ENCODE measurements at regions not wholly inside any gene's neighbourhood (a gene's known extent, or its start where the extent isn't known, plus 50 kb on each side); places are given as distances from the start of the nearest gene placed in this dataset.

- DNase-seq (ENCODE audit: extremely low read depth, low read depth): no peak
- TF ChIP-seq, protein P1, sequence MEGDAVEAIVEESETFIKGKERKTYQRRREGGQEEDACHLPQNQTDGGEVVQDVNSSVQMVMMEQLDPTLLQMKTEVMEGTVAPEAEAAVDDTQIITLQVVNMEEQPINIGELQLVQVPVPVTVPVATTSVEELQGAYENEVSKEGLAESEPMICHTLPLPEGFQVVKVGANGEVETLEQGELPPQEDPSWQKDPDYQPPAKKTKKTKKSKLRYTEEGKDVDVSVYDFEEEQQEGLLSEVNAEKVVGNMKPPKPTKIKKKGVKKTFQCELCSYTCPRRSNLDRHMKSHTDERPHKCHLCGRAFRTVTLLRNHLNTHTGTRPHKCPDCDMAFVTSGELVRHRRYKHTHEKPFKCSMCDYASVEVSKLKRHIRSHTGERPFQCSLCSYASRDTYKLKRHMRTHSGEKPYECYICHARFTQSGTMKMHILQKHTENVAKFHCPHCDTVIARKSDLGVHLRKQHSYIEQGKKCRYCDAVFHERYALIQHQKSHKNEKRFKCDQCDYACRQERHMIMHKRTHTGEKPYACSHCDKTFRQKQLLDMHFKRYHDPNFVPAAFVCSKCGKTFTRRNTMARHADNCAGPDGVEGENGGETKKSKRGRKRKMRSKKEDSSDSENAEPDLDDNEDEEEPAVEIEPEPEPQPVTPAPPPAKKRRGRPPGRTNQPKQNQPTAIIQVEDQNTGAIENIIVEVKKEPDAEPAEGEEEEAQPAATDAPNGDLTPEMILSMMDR (IDR thresholded peaks at IDR 0.05; ENCODE audit: low read depth, low read length, missing control alignments): no peak
- H3K4me3 ChIP-seq (replicated peaks; ENCODE audit: low read depth, low read length): no peak overlapping the region
These were observed 411.3 kb upstream of the PSMD7 start for GRCh38 chr16:73885319-73885718.

GRCh38 chr16:73883841-73884240 lies 412.8 kb upstream of the PSMD7 start:
- TF ChIP-seq, protein P1 (IDR thresholded peaks at IDR 0.05; ENCODE audit: low read depth, low read length, missing control alignments): no peak
- no peak overlapping the region for H3K4me3 ChIP-seq (replicated peaks; ENCODE audit: low read depth, low read length)
- DNase-seq (ENCODE audit: extremely low read depth, low read depth): no peak

DNA sequence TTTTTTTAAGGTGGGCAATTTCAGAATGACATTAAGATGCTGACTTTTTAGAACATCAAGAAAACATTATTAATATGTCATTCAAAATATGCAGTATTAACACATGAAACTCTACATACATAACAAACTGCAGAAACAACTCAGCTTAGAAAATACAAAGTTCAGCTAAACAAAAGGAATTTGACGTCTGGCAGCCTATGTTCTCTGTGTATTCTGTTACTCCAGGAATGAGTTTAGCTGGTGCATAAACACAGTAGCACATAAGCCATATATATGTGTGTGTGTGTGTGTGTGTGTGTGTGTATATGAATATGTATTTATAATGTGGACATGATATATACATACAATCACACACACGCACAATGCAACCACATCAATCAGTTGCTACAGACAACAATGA lies 413.5 kb upstream of the PSMD7 start:
- H3K4me3 ChIP-seq (replicated peaks; ENCODE audit: low read depth, low read length): no peak overlapping the region
- TF ChIP-seq, protein P1 (IDR thresholded peaks at IDR 0.05; ENCODE audit: low read depth, low read length, missing control alignments): no peak
- DNase-seq (ENCODE audit: extremely low read depth, low read depth): no peak

- TF ChIP-seq, protein P1 (IDR thresholded peaks at IDR 0.05; ENCODE audit: low read depth, low read length, missing control alignments): no peak
- H3K4me3 ChIP-seq (replicated peaks; ENCODE audit: low read depth, low read length): no peak overlapping the region
- DNase-seq (ENCODE audit: extremely low read depth, low read depth): no peak
These were observed 414.0 kb upstream of the PSMD7 start for GRCh38 chr16:73882651-73883050.

- H3K4me3 ChIP-seq (replicated peaks; ENCODE audit: low read depth, low read length): no peak overlapping the region
- TF ChIP-seq, protein P1 (IDR thresholded peaks at IDR 0.05; ENCODE audit: low read depth, low read length, missing control alignments): no peak
- DNase-seq (ENCODE audit: extremely low read depth, low read depth): no peak
These were observed 414.6 kb upstream of the PSMD7 start for GRCh38 chr16:73882033-73882432.

- no peak for DNase-seq (ENCODE audit: extremely low read depth, low read depth)
- TF ChIP-seq, protein P1 (IDR thresholded peaks at IDR 0.05; ENCODE audit: low read depth, low read length, missing control alignments): no peak
- H3K4me3 ChIP-seq (replicated peaks; ENCODE audit: low read depth, low read length): no peak overlapping the region
These were observed 417.0 kb upstream of the PSMD7 start for GRCh38 chr16:73879621-73880020.

DNA sequence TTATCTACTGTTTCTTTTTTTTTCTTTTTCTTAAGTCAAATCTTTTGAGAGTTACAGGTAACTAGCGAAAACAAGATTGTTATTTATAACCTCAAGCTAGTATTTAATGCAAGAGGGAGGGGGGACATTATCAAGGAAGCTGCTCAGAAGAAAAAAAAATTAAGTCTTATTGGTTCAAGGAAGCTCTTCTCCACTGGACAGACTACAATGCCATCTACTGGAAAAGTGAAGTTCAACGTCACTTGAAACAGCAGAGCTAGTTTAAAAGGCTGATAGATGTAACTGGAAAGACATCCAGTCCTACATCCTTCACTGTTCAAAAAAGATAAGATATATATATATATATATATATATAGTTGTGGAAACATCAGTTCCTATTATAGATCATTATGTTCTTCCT lies 418.0 kb upstream of the PSMD7 start:
- peak; percentile 38 for DNase-seq (ENCODE audit: extremely low read depth, low read depth)
- no peak overlapping the region for H3K4me3 ChIP-seq (replicated peaks; ENCODE audit: low read depth, low read length)
- TF ChIP-seq, protein P1 (IDR thresholded peaks at IDR 0.05; ENCODE audit: low read depth, low read length, missing control alignments): peak; percentile 31

Measured in HFF-Myc (cell line).